ENCODE measurements at regions not wholly inside any gene's neighbourhood (a gene's known extent, or its start where the extent isn't known, plus 50 kb on each side); places are given as distances from the start of the nearest gene placed in this dataset.

GRCh38 chr1:36570478-36571060, 87.9 kb upstream of the CSF3R start:
- DNase-seq: no peak
- ATAC-seq: no peak

GRCh38 chr1:36570006-36570405, 87.3 kb upstream of the CSF3R start:
- DNase-seq (no peak), ATAC-seq (no peak)
- intact Hi-C loops (cut with micrococcal nuclease): loop anchor here (10.0 kb wide), 1 partner anchor 865 kb away; no protein-coding TSS in a partner anchor

More at GRCh38 chr1:36570478-36571060, 87.9 kb upstream of the CSF3R start:
- intact Hi-C loops (cut with micrococcal nuclease): loop anchor here (10.0 kb wide), 1 partner anchor 864 kb away; no protein-coding TSS in a partner anchor

GRCh38 chr1:36567601-36568341, 85.1 kb upstream of the CSF3R start:
- intact Hi-C loops (cut with micrococcal nuclease): no loop called here
- no peak for DNase-seq
- ATAC-seq: no peak

- DNase-seq: no peak
- intact Hi-C loops (cut with micrococcal nuclease): no loop called here
These were observed 83.1 kb upstream of the CSF3R start for GRCh38 chr1:36565576-36566501.

GRCh38 chr1:36562181-36562685, 79.5 kb upstream of the CSF3R start:
- no peak for ATAC-seq
- intact Hi-C loops (cut with micrococcal nuclease): no loop called here
- DNase-seq: no peak

More at GRCh38 chr1:36565576-36566501, 83.1 kb upstream of the CSF3R start:
- no peak for ATAC-seq

GRCh38 chr1:36561361-36561724, 78.6 kb upstream of the CSF3R start:
- intact Hi-C loops (cut with micrococcal nuclease): no loop called here
- ATAC-seq (no peak), DNase-seq (no peak)

- ATAC-seq (no peak), DNase-seq (no peak)
- intact Hi-C loops (cut with micrococcal nuclease): no loop called here
These were observed 78.1 kb upstream of the CSF3R start for GRCh38 chr1:36560621-36561360.

GRCh38 chr1:36560177-36560576, 77.5 kb upstream of the CSF3R start:
- no peak for DNase-seq
- no peak for ATAC-seq
- intact Hi-C loops (cut with micrococcal nuclease): no loop called here

GRCh38 chr1:36559061-36559460, 76.3 kb upstream of the CSF3R start:
- no peak for ATAC-seq
- DNase-seq: no peak
- intact Hi-C loops (cut with micrococcal nuclease): no loop called here

GRCh38 chr1:36557041-36558000, 74.6 kb upstream of the CSF3R start:
- intact Hi-C loops (cut with micrococcal nuclease): no loop called here
- ATAC-seq (no peak), DNase-seq (no peak)

GRCh38 chr1:36555041-36555440, 72.3 kb upstream of the CSF3R start:
- DNase-seq (no peak), ATAC-seq (no peak)
- intact Hi-C loops (cut with micrococcal nuclease): no loop called here

GRCh38 chr1:36554323-36554628, 71.6 kb upstream of the CSF3R start:
- ATAC-seq (no peak), DNase-seq (no peak)
- intact Hi-C loops (cut with micrococcal nuclease): no loop called here

GRCh38 chr1:36553591-36554322, 71.0 kb upstream of the CSF3R start:
- intact Hi-C loops (cut with micrococcal nuclease): no loop called here
- DNase-seq (peak; percentile 68), ATAC-seq (peak; percentile 68)

GRCh38 chr1:36542962-36543515, 60.3 kb upstream of the CSF3R start:
- DNase-seq (no peak), ATAC-seq (no peak)
- intact Hi-C loops (cut with micrococcal nuclease): no loop called here

- intact Hi-C loops (cut with micrococcal nuclease): no loop called here
- no peak for DNase-seq
These were observed 59.6 kb upstream of the CSF3R start for GRCh38 chr1:36542024-36542961.

GRCh38 chr1:36540056-36540455, 57.3 kb upstream of the CSF3R start:
- ATAC-seq (no peak), DNase-seq (no peak)
- intact Hi-C loops (cut with micrococcal nuclease): no loop called here

More at GRCh38 chr1:36542024-36542961, 59.6 kb upstream of the CSF3R start:
- ATAC-seq: no peak
